GM13977 (cell line): ENCODE measurements at regions not wholly inside any gene's neighbourhood (a gene's known extent, or its start where the extent isn't known, plus 50 kb on each side); places are given as distances from the start of the nearest gene placed in this dataset.

Experiments used
- DNase-seq: peaks from one replicate; pipeline ENCODE4 v3.0.0; 2012; ENCODE audit warnings: low spot score
- CTCF ChIP-seq: IDR thresholded peaks from 2 replicates; pipeline ENCODE4 v1.5.1; 2012; ENCODE audit warnings: mild to moderate bottlenecking, control low read depth; ENCODE audit not compliant: insufficient read depth; ENCODE audit errors: extremely low read depth, missing control alignments
- in situ Hi-C: fragments of 300-500 bp; cut with MboI; formaldehyde crosslinking; loops from one replicate; pipeline ENCODE4 v1.12.0; 2022; ENCODE audit warnings: low sequenced_read_pairs, low pct_unique_long_range_greater_than_20kb, mixed read lengths, inconsistent platforms; ENCODE audit not compliant: unreplicated experiment

GRCh38 chr21:19781881-19782652, 1216.1 kb upstream of the NCAM2 start:
- no peak for DNase-seq
- in situ Hi-C loops: no loop called here
- no peak for TF ChIP-seq CTCF

GRCh38 chr21:19785941-19786340, 1212.3 kb upstream of the NCAM2 start:
- DNase-seq: no peak
- in situ Hi-C loops: no loop called here
- no peak for TF ChIP-seq CTCF

- in situ Hi-C loops: no loop called here
- no peak for DNase-seq
- TF ChIP-seq CTCF: no peak
These were observed 1206.2 kb upstream of the NCAM2 start for GRCh38 chr21:19792004-19792403.

GRCh38 chr21:19807201-19807600, 1191.0 kb upstream of the NCAM2 start:
- no peak for TF ChIP-seq CTCF

GRCh38 chr21:19810779-19811178, 1187.4 kb upstream of the NCAM2 start:
- TF ChIP-seq CTCF: no peak
- in situ Hi-C loops: no loop called here
- no peak for DNase-seq

More at GRCh38 chr21:19807201-19807600, 1191.0 kb upstream of the NCAM2 start:
- no peak for DNase-seq
- in situ Hi-C loops: no loop called here

- in situ Hi-C loops: no loop called here
- no peak for TF ChIP-seq CTCF
- DNase-seq: no peak
These were observed 1167.8 kb upstream of the NCAM2 start for GRCh38 chr21:19830446-19830845.

- in situ Hi-C loops: no loop called here
These were observed 1165.7 kb upstream of the NCAM2 start for GRCh38 chr21:19832551-19832950.

More at GRCh38 chr21:19832551-19832950, 1165.7 kb upstream of the NCAM2 start:
- no peak for TF ChIP-seq CTCF
- DNase-seq: no peak
